RWPE1 (cell line): ENCODE measurements at regions not wholly inside any gene's neighbourhood (a gene's known extent, or its start where the extent isn't known, plus 50 kb on each side); places are given as distances from the start of the nearest gene placed in this dataset.

Experiments used
- CTCF ChIA-PET: fragments of 350-600 bp; sonication (Branson Sonifier 250); formaldehyde crosslinking; extraction: SDS; loops from one replicate; lab custom pipeline; 2021; lab: Yijun Ruan, JAX
- POLR2A ChIA-PET: fragments of 400-600 bp; formaldehyde crosslinking; extraction: SDS; loops from one replicate; lab custom pipeline; 2020; ENCODE audit warnings: antibody characterized with exemption; ENCODE audit not compliant: low non-redundant PET; lab: Yijun Ruan, JAX
- DNase-seq: peaks from one replicate; pipeline ENCODE4 v3.0.0; 2012; ENCODE audit warnings: low spot score
- H3K27ac ChIP-seq: fragments of 450-650 bp; 2 replicates; pipeline ENCODE4 v1.5.1; 2017
- CTCF ChIP-seq: fragments of 450-650 bp; conservative IDR thresholded peaks from 2 replicates; pipeline ENCODE4 v1.5.1; 2017; ENCODE audit warnings: low read depth, mild to moderate bottlenecking

GRCh38 chr10:55470840-55471239 lies 669.8 kb upstream of the PCDH15 start:
- DNase-seq: no peak
- CTCF ChIA-PET: no interaction called here
- TF ChIP-seq CTCF: no peak
- H3K27ac ChIP-seq: no peak overlapping the region
- POLR2A ChIA-PET: no interaction called here

GRCh38 chr10:55466806-55467504 lies 665.9 kb upstream of the PCDH15 start:
- CTCF ChIA-PET: no interaction called here
- TF ChIP-seq CTCF: no peak
- H3K27ac ChIP-seq: no peak overlapping the region
- no peak for DNase-seq
- POLR2A ChIA-PET: no interaction called here

GRCh38 chr10:55464083-55464482 lies 663.1 kb upstream of the PCDH15 start:
- POLR2A ChIA-PET: no interaction called here
- CTCF ChIA-PET: no interaction called here
- no peak for DNase-seq
- no peak for TF ChIP-seq CTCF
- H3K27ac ChIP-seq: no peak overlapping the region

GRCh38 chr10:55460008-55460407 lies 659.0 kb upstream of the PCDH15 start:
- H3K27ac ChIP-seq: no peak overlapping the region
- POLR2A ChIA-PET: no interaction called here
- TF ChIP-seq CTCF: no peak
- no peak for DNase-seq
- CTCF ChIA-PET: no interaction called here

- CTCF ChIA-PET: no interaction called here
- DNase-seq: no peak
- POLR2A ChIA-PET: no interaction called here
- H3K27ac ChIP-seq: no peak overlapping the region
- no peak for TF ChIP-seq CTCF
These were observed 649.0 kb upstream of the PCDH15 start for GRCh38 chr10:55449981-55450380.

- POLR2A ChIA-PET: no interaction called here
- CTCF ChIA-PET: no interaction called here
- no peak for DNase-seq
- no peak overlapping the region for H3K27ac ChIP-seq
- no peak for TF ChIP-seq CTCF
These were observed 645.5 kb upstream of the PCDH15 start for GRCh38 chr10:55446441-55447002.
